A673 (cell line): ENCODE measurements at regions not wholly inside any gene's neighbourhood (a gene's known extent, or its start where the extent isn't known, plus 50 kb on each side); places are given as distances from the start of the nearest gene placed in this dataset.

ENCODE experiments used
- EZH2 ChIP-seq: fragments of 200-600 bp; sonication (generic); IDR thresholded peaks from 2 replicates; pipeline ENCODE4 v1.6.1; 2017; ENCODE audit warnings: borderline replicate concordance, low read depth, mild to moderate bottlenecking, mixed read lengths, antibody characterized with exemption, low read length; ENCODE audit not compliant: poor library complexity, severe bottlenecking
- TF ChIP-seq, protein P1 (sequence below): fragments of 300-800, 200-600 bp; sonication (generic); conservative IDR thresholded peaks from 2 replicates; pipeline ENCODE4 v1.5.1; 2017; ENCODE audit warnings: low read depth, mild to moderate bottlenecking, antibody characterized with exemption, low read length, moderate library complexity, mixed read lengths

DNA sequence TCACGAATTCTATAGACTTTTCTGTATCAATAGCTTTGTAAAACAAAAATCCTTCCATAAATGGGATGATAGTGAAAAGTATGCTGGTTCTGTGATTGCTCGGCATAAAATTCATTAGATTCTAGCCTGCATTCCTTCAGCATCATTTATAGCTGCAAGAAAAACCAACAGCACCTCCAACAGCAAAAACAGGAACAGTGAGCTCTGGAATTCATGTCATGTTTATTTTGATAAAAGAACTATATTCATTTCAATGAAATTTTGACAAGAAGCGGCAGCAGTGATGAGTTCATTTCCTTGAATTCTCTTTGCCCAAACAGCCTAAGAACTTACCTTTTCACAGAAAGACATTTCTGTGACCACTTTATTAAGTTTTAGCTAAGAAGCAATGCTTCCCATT, 515.2 kb upstream of the CCDC54 start:
- TF ChIP-seq, protein P1, sequence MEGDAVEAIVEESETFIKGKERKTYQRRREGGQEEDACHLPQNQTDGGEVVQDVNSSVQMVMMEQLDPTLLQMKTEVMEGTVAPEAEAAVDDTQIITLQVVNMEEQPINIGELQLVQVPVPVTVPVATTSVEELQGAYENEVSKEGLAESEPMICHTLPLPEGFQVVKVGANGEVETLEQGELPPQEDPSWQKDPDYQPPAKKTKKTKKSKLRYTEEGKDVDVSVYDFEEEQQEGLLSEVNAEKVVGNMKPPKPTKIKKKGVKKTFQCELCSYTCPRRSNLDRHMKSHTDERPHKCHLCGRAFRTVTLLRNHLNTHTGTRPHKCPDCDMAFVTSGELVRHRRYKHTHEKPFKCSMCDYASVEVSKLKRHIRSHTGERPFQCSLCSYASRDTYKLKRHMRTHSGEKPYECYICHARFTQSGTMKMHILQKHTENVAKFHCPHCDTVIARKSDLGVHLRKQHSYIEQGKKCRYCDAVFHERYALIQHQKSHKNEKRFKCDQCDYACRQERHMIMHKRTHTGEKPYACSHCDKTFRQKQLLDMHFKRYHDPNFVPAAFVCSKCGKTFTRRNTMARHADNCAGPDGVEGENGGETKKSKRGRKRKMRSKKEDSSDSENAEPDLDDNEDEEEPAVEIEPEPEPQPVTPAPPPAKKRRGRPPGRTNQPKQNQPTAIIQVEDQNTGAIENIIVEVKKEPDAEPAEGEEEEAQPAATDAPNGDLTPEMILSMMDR, result peak; percentile 55; the same call in 1 of the 2 replicates
- no peak for TF ChIP-seq EZH2
